OCI-LY3 (cell line): ENCODE measurements at regions not wholly inside any gene's neighbourhood (a gene's known extent, or its start where the extent isn't known, plus 50 kb on each side); places are given as distances from the start of the nearest gene placed in this dataset.

Experiments used
- CTCF ChIP-seq: fragments of 200-600, 300-600 bp; sonication (generic); IDR thresholded peaks from 2 replicates; pipeline ENCODE4 v1.5.1; 2014; ENCODE audit warnings: antibody characterized with exemption, low read length, low read depth
- EZH2phosphoT487 ChIP-seq: fragments of 200-600 bp; shearing (Covaris generic); IDR thresholded peaks from 2 replicates; pipeline ENCODE4 v1.6.1; 2018; ENCODE audit warnings: antibody characterized with exemption, mixed run types, low read depth

- TF ChIP-seq CTCF = no peak
- no peak for TF ChIP-seq EZH2phosphoT487
These were observed 59.8 kb upstream of the PPP2R5A start for GRCh38 chr1:212225416-212225815.
